IMR-90 (cell line): ENCODE measurements at regions not wholly inside any gene's neighbourhood (a gene's known extent, or its start where the extent isn't known, plus 50 kb on each side); places are given as distances from the start of the nearest gene placed in this dataset.

Experiments
- ATAC-seq: fragments of 200-7000 bp; cut with Tn5 transposase; 2 replicates; pipeline ENCODE4 v1.9.1; 2020; ENCODE audit warnings: low read depth, mild to moderate bottlenecking, moderate library complexity
- BruUV-seq: library from RNA; stranded (reverse); fragments of 400-500 nt; replicated peaks from 2 replicates; lab custom pipeline; 2021; lab: Mats Ljungman, UMichigan
- CTCF ChIA-PET: fragments of 300-600 bp; formaldehyde crosslinking; extraction: SDS; loops from one replicate; lab custom pipeline; 2021; ENCODE audit warnings: antibody characterized with exemption; lab: Yijun Ruan, JAX
- POLR2A ChIA-PET: fragments of 300-600 bp; sonication (Branson Sonifier 250); formaldehyde crosslinking; loops from one replicate; lab custom pipeline; 2022; ENCODE audit warnings: antibody characterized with exemption; ENCODE audit not compliant: unreplicated experiment; lab: Charles Lee
- DNase-seq: peaks from one replicate; pipeline ENCODE4 v3.0.0; 2013
- H2AFZ ChIP-seq: replicated peaks from 2 replicates; pipeline ENCODE3; 2013; ENCODE audit warnings: low read length, mild to moderate bottlenecking; ENCODE audit not compliant: poor library complexity
- H2AK5ac ChIP-seq: 2 replicates; pipeline ENCODE4 v1.6.1; 2013; ENCODE audit warnings: low read depth, low read length, inconsistent platforms
- H2AK9ac ChIP-seq: replicated peaks from 2 replicates; pipeline ENCODE3; 2013; ENCODE audit warnings: mild to moderate bottlenecking, low read depth, low read length, moderate library complexity; ENCODE audit not compliant: poor library complexity
- H2BK120ac ChIP-seq: 2 replicates; pipeline ENCODE4 v1.6.1; 2013; ENCODE audit warnings: low read depth, low read length, inconsistent platforms
- H2BK15ac ChIP-seq: 3 replicates; pipeline ENCODE4 v1.6.1; 2013; ENCODE audit warnings: low read depth, low read length, inconsistent platforms
- H2BK20ac ChIP-seq: 2 replicates; pipeline ENCODE4 v1.6.1; 2013; ENCODE audit warnings: low read depth, mild to moderate bottlenecking, inconsistent platforms, low read length, moderate library complexity
- H2BK5ac ChIP-seq: 2 replicates; pipeline ENCODE4 v1.6.1; 2013; ENCODE audit warnings: mild to moderate bottlenecking, low read depth, low read length, inconsistent platforms; ENCODE audit not compliant: poor library complexity, severe bottlenecking
- H3K14ac ChIP-seq: replicated peaks from 2 replicates; pipeline ENCODE4 v1.6.1; 2013; ENCODE audit warnings: low read depth, low read length, inconsistent platforms
- H3K18ac ChIP-seq: 2 replicates; pipeline ENCODE4 v1.6.1; 2013; ENCODE audit warnings: low read depth, low read length, control low read depth
- H3K23ac ChIP-seq: 2 replicates; pipeline ENCODE4 v1.6.1; 2013; ENCODE audit warnings: low read depth, low read length, inconsistent platforms
- H3K27ac ChIP-seq: 2 replicates; pipeline ENCODE4 v1.5.1; 2013; ENCODE audit warnings: mild to moderate bottlenecking, control low read depth, low read length; ENCODE audit not compliant: insufficient read depth
- H3K27me3 ChIP-seq: 2 replicates; pipeline ENCODE4 v1.6.1; 2013; ENCODE audit warnings: low read length; ENCODE audit not compliant: control insufficient read depth, insufficient read depth
- H3K36me3 ChIP-seq: 2 replicates; pipeline ENCODE4 v1.6.1; 2013; ENCODE audit warnings: low read length, mixed read lengths; ENCODE audit not compliant: control insufficient read depth, insufficient read depth
- H3K4ac ChIP-seq: 2 replicates; pipeline ENCODE4 v1.6.1; 2013; ENCODE audit warnings: low read depth, low read length, inconsistent platforms
- H3K4me1 ChIP-seq: 2 replicates; pipeline ENCODE4 v1.6.1; 2013; ENCODE audit warnings: low read length, mixed read lengths; ENCODE audit not compliant: control insufficient read depth, insufficient read depth
- H3K4me2 ChIP-seq: 2 replicates; pipeline ENCODE4 v1.6.1; 2013; ENCODE audit warnings: low read depth, mild to moderate bottlenecking, control low read depth, low read length, moderate library complexity
- H3K4me3 ChIP-seq: 2 replicates; pipeline ENCODE4 v1.5.1; 2013; ENCODE audit warnings: low read depth, mild to moderate bottlenecking, control low read depth, low read length, moderate library complexity; ENCODE audit not compliant: insufficient read depth
- H3K56ac ChIP-seq: 2 replicates; pipeline ENCODE4 v1.6.1; 2013; ENCODE audit warnings: low read length, inconsistent platforms; ENCODE audit not compliant: insufficient read depth; ENCODE audit errors: extremely low read depth
- H3K79me1 ChIP-seq, 2 experiments: 2 replicates each; pipeline ENCODE4 v1.6.1; 2013; ENCODE audit warnings: low read length in 2 of 2, inconsistent platforms in 1 of 2, low read depth in 1 of 2
- H3K9ac ChIP-seq: 2 replicates; pipeline ENCODE4 v1.6.1; 2013; ENCODE audit warnings: low read depth, low read length, control low read depth
- H3K9me1 ChIP-seq: 2 replicates; pipeline ENCODE4 v1.6.1; 2013; ENCODE audit warnings: low read length, inconsistent platforms; ENCODE audit not compliant: insufficient read depth
- H3K9me3 ChIP-seq: 2 replicates; pipeline ENCODE4 v1.6.1; 2013; ENCODE audit warnings: low read length; ENCODE audit not compliant: control insufficient read depth, insufficient read depth
- H4K20me1 ChIP-seq: 2 replicates; pipeline ENCODE4 v1.6.1; 2013; ENCODE audit warnings: low read length, inconsistent platforms; ENCODE audit not compliant: insufficient read depth
- H4K5ac ChIP-seq: 2 replicates; pipeline ENCODE4 v1.6.1; 2013; ENCODE audit warnings: mild to moderate bottlenecking, low read depth, low read length, control low read depth
- H4K8ac ChIP-seq, 2 experiments: 2 replicates each; pipeline ENCODE4 v1.6.1; 2013; ENCODE audit warnings: low read depth in 2 of 2, low read length in 2 of 2, control low read depth in 1 of 2, inconsistent platforms in 1 of 2
- H4K91ac ChIP-seq: 2 replicates; pipeline ENCODE4 v1.6.1; 2013; ENCODE audit warnings: low read depth, low read length, inconsistent platforms; ENCODE audit not compliant: insufficient read depth
- CEBPB ChIP-seq: IDR thresholded peaks from 2 replicates; pipeline ENCODE4 v1.6.1; 2012; ENCODE audit warnings: low read depth, low read length, improper control_type of control experiment
- CTCF ChIP-seq: conservative IDR thresholded peaks from 2 replicates; pipeline ENCODE4 v1.5.1; 2012; ENCODE audit warnings: mild to moderate bottlenecking, low read depth, low read length, improper control_type of control experiment
- ELK1 ChIP-seq: fragments of 150-350 bp; IDR thresholded peaks from 2 replicates; pipeline ENCODE4 v1.6.1; 2016; ENCODE audit warnings: low read depth, mild to moderate bottlenecking, low read length, moderate library complexity, borderline replicate concordance
- NFE2L2 ChIP-seq: fragments of 150-350 bp; IDR thresholded peaks from 2 replicates; pipeline ENCODE4 v1.6.1; 2016; ENCODE audit warnings: low read depth, mild to moderate bottlenecking, low read length
- POLR2A ChIP-seq: IDR thresholded peaks from 2 replicates; pipeline ENCODE4 v1.6.1; 2012; ENCODE audit warnings: mild to moderate bottlenecking, low read depth, low read length
- RFX5 ChIP-seq: IDR thresholded peaks from 2 replicates; pipeline ENCODE4 v1.8.0; 2012; ENCODE audit warnings: low read depth, mild to moderate bottlenecking, low read length, moderate library complexity
- WGBS, 2 experiments: methylation state at CpG; one replicate each; pipeline versions ENCODE4 v1.1.5 to v1.1.7; 2013; ENCODE audit warnings: missing lambda C conversion rate in 2 of 2; ENCODE audit not compliant: insufficient read length in 1 of 2; ENCODE audit errors: extremely low coverage in 2 of 2; 5-methylcytosine and 5-hydroxymethylcytosine counted together
- dilution Hi-C: fragments of 300-500 bp; cut with HindIII; formaldehyde crosslinking; loops from one replicate; pipeline ENCODE4 v1.14.3; 2018; ENCODE audit warnings: low sequenced_read_pairs; ENCODE audit not compliant: unreplicated experiment
- in situ Hi-C: fragments of 300-500 bp; cut with MboI; formaldehyde crosslinking; loops from 3 replicates; pipeline ENCODE4 v1.14.3; 2019; ENCODE audit warnings: low sequenced_read_pairs, inconsistent platforms, mixed read lengths
- intact Hi-C: fragments of 100-400 bp; cut with micrococcal nuclease; formaldehyde crosslinking; loops from 2 replicates; pipeline ENCODE4 v1.10.0; 2022

- no peak overlapping the region for H3K4ac ChIP-seq
- no peak for ATAC-seq
- H3K9me1 ChIP-seq, result no peaks in the 10 kb centered on the region
- POLR2A ChIA-PET, result no interaction called here
- no peak overlapping the region for H2BK20ac ChIP-seq
- no peaks in the 10 kb centered on the region for H3K4me1 ChIP-seq
- H2BK15ac ChIP-seq, result no peak overlapping the region
- H3K79me1 ChIP-seq, result no peaks in the 10 kb centered on the region
- no peak overlapping the region for H4K5ac ChIP-seq
- H3K9ac ChIP-seq, result no peak overlapping the region
- no peak overlapping the region for H4K91ac ChIP-seq
- H4K8ac ChIP-seq, result no peak overlapping the region
- no peaks in the 10 kb centered on the region; the same call in 1 of the 2 replicates for H3K9me3 ChIP-seq
- WGBS, 2 experiments, result no CpG with 5 or more reads among the region's 3 CpGs
- in situ Hi-C loops, result no loop called here
- 0 out of 2 replicates have a peak overlapping the region, but pooled peaks have one; percentile 30 for H3K14ac ChIP-seq
- dilution Hi-C loops, result no loop called here
- H3K18ac ChIP-seq, result no peak overlapping the region
- H2AK5ac ChIP-seq, result no peak overlapping the region
- H3K56ac ChIP-seq, result no peak overlapping the region
- H3K23ac ChIP-seq, result no peak overlapping the region
- H2AK9ac ChIP-seq, result no peak overlapping the region
- CTCF ChIA-PET, result no interaction called here
- intact Hi-C loops, result no loop called here
- H3K27me3 ChIP-seq, result no peaks in the 10 kb centered on the region
- no peaks in the 10 kb centered on the region for H3K36me3 ChIP-seq
- no TSS peak for BruUV-seq
- peak overlapping the region; percentile 3 for H2AFZ ChIP-seq
- no peak overlapping the region for H2BK120ac ChIP-seq
- H3K4me2 ChIP-seq, result no peak overlapping the region
- TF ChIP-seq ELK1 (no peak), CEBPB (no peak), CTCF (no peak), RFX5 (no peak), NFE2L2 (no peak), POLR2A (no peak)
- no peak overlapping the region for H3K27ac ChIP-seq
- no peak overlapping the region for H2BK5ac ChIP-seq
- no peak overlapping the region for H3K4me3 ChIP-seq
- H4K20me1 ChIP-seq, result no peaks in the 10 kb centered on the region
- DNase-seq, result no peak
Measured at GRCh38 chr6:139496654-139497344, 122.4 kb upstream of the CITED2 start.
